GM21619 (cell line): ENCODE measurements at regions not wholly inside any gene's neighbourhood (a gene's known extent, or its start where the extent isn't known, plus 50 kb on each side); places are given as distances from the start of the nearest gene placed in this dataset.

Experiments
- ATAC-seq: cut with Tn5 transposase; IDR thresholded peaks from one replicate; pipeline ENCODE4 v1.9.1; 2021; ENCODE audit not compliant: unreplicated experiment

DNA sequence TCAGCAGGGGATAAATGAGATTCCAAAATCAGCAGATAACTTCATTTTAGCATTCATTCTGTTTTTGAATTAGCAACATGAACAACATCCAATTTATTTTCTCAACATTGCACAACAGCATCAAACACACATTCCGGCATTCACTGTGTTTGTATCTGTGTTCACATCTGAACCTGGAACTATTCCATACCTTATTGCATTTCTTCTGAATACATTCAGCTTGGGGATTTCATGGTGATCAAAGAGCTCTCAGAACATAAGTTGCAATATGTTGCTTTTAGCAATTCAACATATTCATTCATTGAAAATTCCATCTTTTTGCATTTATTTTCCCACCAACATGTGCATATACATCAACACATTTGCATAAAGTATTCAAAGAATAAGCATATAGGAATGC lies 1431.7 kb upstream of the PIK3C3 start:
- ATAC-seq: no peak

DNA sequence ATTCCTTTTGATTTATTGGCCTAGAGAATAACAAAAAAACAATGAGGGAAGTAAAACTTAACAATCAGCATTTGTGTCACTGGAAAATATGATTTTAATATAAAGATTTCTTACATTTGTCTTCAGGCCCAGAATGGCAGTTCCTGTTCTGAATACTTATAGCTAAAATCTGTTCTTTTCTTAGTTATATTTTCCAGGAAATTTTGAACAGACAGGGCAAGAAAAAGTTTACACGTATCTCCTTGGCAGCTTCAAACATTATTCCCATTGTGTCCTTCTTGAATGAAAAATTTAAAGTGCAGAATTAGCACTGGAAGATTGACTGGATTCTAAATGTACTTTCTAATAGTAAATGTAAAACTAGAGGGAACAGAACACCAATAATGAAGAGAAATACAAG lies 1454.0 kb upstream of the PIK3C3 start:
- ATAC-seq: no peak

DNA sequence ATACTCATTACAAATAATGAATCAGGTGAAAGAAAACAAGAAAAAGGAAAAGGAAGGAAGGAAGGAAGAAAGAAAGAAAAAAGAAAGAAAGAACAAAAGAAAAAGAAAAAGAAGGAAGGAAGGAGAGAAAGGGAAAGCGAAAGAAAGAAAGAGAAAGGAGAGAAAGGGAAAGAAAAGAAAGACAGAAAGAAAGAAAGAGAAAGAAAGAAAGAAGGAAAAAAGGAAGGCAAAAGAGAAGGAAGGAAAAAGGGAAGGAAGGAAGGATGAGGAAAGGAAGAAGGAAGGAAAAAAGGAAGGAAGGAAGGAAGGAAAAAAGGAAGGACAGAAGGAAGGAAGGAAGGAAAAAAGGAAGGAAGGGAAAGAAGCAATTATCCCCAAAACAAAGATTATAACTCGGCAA lies 1460.4 kb upstream of the PIK3C3 start:
- no peak for ATAC-seq

DNA sequence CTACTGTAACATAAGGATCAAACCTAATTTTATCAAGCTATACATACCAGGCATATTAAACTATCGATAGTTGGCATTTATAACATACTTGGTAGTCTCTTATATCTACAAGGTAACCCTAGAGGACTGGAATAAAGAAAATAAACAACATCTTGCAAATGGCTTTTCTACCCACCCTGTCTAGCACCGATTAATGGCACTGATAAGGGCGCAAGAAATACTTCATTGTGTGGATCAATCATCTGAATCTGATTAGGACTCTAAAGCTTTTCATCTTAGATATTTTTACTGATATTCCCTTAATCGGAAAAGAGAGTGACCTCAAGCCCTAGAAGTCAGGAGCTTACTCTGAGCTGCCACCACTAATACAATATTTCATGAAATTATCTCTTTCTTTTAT lies 1461.7 kb upstream of the PIK3C3 start:
- no peak for ATAC-seq

DNA sequence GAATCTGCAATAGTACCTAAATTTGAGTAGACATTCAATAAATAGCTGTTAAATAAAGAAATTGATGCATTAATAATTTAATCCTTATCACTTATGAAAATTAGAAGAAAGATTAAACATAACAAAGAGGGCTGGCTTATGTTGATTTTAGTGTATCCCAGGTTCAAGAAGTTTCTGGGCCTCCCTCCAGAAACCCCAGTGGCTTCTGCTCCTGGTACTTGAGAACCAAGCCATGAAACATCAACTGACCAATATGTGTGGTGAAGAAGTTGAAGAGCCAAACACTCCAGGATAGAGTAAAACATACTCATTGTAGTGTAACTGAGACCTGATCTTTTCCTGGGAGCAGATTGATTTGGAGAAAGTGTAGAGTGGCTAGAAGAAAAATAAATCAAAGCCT lies 1465.7 kb upstream of the PIK3C3 start:
- ATAC-seq: no peak

DNA sequence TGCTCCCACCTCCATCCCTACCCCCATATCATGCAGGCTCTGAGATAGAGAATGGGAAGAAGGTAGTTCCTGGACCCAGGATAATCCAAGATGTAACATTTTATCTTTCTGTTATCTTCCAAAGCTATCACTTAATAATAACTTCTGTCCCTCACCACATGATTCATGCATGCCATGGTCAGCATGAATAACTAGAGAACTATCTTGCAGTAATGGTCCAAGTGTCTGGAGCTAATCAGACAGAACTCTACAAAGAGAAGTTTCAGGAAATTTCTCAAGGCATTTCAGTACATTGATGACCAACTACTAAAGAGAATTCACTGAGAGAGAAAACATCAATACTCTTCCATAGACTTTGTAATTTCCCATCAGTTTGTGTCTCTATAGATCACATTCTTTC lies 1469.7 kb upstream of the PIK3C3 start:
- no peak for ATAC-seq

DNA sequence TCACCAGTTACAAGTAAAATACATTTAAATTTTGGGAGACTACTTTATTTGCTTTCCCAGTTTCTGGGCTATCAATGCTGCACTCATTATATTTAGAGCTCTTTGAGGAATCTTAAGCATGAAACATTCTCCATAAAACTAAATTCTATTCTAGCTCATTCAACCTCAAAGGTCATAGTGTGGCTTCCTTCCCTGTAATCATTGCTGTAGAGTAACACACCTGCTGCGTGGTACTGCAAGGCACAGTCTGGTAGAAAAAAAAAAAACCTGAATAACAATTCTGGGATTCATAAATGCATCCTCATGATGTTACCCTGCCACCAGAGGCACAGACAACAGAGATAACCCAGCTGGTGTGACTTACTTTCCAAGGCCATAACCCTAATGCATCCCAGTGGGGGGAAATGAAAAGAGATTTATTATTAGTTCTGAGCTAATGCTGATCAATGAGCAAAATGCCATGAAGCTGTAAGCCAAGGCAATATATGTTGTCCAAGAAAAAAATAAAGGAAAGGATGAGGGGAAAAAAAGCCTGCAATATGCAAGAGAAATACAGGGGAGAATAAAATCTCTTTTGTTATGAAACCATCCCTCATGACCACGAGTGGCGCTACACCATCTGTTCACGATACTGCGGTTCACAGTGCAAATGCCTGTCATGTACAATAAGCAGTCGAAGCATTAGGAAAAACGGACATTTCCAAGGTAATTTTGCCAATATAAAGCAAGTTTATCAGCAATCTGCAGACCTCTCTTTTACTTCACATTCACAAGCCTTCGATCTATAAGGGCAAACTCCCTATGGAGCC lies 1481.6 kb upstream of the PIK3C3 start:
- no peak for ATAC-seq

DNA sequence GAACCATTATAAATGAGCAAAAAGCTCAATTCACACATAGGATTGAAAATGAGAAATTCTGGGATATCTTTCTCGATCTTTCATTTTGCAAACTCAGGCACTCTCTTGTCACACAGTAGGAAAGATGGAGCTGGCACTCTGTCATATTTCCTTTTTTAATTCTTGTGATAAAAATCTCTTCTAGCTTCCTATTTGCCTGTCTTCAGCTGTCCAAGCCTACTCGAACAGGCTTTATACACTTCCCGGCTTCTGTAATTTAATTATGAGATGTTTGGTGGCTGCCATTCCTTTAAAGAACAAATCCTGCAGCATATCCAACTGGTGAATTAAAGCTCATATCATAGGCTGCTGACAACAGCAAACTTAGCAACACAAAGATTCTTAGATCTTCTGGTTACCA lies 1484.3 kb upstream of the PIK3C3 start:
- no peak for ATAC-seq

DNA sequence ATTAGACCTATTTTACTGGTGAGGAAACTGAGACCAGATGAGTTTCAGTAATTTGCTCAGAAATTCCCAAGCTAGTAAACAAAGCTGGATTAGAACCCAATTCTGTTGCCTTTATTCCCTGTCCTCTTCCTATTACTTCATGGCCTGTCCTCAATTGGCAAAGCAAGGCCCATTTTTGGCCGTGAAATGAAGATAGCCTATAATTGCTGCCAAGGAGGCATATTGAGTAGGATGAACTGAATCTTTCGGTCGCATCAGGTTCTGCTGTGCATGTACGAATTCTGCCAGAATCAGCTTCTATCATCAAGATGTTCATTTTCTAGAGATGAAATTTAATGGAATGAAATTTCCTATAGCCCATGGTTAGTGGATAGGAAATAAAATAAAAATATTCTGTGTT lies 1485.2 kb upstream of the PIK3C3 start:
- ATAC-seq: no peak

DNA sequence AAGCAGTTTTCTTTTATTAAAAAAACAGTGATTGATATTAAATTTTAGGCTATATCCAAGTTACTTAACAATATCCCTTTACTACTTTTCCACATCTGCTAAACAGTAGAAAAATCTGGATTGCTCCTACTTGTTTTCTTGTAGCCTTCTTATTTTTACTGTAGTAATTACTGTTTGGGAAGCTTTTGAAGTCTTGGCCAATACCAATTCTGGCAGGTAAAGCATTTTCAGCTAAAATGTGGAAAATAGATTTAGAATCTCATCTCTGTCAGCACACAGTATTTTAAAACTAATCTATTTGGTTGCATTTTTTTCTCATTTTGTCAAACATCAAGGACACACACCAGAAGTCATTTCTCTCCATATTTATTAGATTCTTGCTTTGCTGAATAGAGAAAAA lies 1485.7 kb upstream of the PIK3C3 start:
- no peak for ATAC-seq

DNA sequence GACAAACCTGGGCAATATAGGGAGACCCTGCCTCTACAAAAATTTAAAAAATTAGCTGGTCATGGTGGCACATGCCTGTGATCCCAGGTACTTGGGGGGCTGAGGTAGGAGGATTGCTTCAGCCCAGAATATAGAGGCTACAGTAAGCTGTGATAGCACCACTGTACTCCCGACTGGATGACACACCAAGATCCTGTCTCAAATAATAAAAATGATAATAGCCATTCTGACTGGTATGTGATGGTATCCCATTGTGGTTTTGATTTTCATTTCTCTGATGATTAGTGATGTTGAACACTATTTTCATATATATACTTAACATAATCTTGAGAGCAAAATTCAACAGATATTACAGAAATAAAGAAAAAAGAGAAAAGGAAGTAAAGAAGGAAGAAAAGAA lies 1491.0 kb upstream of the PIK3C3 start:
- ATAC-seq: no peak

DNA sequence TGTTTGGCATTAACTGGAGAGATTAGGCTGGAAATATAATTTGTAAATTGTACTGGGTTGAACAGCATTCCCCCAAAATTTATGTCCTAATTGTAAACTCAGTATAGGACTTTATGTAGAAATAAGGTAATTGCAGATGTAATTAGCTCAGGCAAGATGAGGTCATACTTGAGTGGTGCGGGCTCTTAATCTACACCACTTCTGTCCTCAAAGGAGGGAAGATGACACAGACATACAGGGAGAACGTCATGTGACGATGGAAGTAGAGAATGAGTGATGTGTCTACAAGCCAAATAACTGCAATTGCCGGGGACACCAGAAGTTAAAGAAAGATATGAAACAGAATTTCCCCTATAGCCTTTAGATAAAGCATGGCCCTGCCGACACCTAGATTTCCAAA lies 1501.1 kb upstream of the PIK3C3 start:
- no peak for ATAC-seq

DNA sequence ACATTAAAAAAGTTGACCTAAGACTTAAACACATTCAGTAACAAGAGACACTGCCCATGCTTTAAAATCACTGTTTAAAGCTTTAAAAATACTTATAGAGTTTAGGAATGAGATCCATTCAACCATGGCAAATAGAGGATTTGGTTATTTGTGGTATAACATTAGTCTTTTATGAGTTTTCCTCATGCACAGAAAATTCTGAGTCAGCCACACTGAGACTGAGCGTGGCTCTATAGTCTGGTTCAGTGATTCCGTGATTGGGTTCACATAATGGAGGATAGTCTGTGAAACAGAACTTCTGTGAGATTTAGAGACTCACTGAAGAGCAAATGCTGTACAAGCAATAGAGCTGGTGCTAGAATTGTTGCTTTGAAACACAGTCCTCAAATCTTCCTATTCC lies 1502.4 kb upstream of the PIK3C3 start:
- no peak for ATAC-seq

DNA sequence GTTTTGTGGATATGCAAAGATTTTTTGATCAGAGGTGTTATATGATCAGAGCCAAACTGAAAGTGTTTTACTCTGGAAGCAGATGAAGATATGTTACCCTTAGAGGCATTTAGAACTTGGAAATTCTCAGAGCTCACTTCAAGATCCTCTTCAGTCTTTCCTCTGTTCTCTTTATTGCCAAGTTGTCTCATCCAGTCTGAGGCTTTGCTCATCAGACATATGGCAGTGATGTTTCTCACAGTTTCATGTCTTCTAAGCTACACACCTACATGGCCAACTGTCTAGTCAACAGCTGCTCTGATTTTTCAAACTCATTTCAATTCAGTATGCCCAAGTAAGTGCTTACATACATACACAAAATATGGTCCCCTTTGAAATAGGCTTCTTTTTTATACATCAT lies 1504.3 kb upstream of the PIK3C3 start:
- ATAC-seq: no peak

DNA sequence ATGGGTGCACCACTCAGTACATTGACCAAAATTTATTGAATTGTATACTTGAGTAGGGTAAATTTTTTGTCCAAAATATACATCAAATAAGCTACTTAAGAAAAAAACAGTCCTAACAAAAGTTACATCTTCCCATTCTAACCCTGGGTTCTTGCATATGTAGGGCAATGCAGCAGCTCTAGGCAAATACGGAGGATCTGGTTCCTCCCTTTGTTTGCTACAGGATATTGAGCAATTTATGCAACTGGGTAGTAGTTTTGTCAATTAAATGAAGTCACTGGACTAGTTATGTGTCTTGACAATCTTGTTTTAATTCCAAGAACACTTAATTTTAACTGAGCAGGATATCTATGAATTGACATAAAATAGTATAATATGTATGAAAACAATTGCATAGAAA lies 1507.2 kb upstream of the PIK3C3 start:
- no peak for ATAC-seq

DNA sequence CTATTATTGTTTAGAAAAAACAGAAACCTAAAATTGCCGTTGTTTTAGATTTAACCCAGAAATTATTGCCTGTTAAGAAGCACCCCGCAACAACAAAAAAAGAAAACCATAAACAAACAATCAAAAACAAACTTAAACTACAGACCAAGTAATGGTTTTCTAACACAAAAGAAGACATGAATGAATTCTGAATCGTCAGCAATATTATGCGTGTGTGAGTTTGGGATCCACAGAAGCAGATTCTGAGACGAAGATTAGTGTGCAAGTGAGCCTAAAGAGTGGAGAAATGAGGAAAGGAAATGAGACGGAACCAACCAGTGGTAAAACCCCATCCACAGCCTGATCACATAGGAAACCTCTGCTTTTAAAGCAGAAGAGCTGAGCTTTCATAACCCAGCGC lies 1514.9 kb upstream of the PIK3C3 start:
- ATAC-seq: no peak

DNA sequence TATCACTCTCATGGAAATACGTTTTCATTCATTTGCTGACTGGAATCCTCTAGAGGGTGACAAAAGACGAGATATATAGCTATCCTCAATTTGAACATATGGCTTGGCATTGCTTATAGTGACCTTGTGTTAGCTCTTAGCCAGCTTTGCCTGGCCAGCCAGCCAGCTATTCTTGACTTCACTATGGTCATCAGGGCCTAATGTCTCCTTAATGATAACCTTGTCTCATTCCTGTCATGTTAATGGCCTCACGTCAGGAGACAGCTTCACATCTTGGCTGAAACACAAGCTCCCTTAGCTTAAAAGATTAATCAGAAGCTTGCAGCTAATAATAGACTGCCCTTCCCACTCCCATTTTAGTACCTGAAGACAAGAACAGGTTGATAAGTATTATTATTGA lies 1517.5 kb upstream of the PIK3C3 start:
- no peak for ATAC-seq

DNA sequence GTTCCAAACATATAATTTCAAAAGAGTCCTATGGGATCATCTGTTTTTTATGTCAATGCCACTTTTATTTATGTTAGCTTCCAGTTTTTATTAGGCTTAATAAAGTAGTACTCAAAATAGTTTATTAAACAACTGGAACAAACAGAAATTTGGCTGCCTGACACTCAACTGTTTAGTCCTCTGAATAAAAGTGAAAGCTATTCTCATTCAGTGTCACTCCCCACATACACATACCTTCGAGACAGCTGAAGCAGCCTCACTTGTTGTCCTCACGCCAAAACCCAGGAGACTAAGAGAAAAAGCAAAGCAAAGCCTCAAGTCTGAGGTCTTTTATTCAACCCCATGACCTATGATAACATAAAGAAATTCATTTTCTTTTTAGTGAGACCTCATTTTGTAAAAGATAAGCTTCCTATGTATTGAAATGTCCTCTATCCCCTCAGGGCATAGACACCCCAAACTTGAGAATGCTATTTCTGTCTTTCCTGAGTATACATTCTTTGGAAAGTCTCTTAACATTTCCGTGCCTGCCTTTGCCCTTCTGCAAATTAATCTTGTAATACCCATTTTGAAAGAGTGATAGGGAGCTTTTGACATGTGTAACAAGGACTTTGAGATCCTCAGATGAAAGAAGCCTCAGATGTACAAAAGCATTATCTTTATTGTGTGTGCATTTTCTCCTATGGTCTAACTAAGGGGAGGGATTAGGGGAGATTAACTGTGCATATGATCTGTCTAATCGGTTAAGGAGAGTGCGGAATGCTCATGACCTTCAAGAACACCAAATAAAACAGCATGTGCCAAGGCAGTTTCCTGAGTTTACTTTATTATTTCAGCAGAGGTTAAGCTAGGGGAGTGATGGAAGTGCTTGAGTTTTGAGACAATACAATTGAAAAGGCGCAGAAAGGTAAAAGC lies 1523.7 kb upstream of the PIK3C3 start:
- no peak for ATAC-seq

DNA sequence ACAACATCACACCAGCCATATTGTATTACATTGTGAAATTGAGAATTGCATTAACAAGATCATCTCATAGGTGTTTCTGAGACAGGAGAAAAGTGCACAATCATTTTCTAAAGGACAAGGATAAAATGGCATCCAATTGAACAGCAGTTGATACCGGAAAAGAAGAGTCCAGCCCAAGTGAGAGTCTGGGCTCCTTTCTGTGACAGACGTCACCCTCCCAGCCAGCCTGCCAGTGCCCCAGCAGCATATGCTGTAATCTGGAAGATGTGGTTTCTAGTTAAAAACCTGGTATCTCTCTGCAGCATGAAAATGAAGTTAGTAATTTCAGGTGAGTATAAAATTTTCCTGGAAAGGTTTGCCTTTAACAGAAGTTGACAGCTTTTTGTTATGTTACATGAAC lies 1531.7 kb upstream of the PIK3C3 start:
- no peak for ATAC-seq

DNA sequence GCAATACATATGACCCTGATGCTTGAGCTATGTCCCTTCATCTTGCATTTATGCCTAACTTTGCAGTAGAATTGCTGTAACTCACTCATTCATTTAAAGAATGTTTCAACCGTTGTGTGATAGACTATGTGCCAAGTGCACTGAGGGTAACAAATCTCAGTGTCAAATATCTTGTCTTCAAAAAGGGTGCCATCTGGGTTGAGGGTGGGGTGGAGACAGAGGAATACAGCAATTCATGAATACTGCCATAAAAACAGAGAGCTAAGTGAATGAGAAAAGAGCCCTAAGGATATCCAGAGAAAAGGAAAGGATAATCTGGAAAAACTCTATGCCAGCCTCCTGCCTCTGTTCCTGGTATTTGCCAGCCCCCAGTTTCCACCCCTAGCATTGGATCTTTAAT lies 1534.4 kb upstream of the PIK3C3 start:
- no peak for ATAC-seq

DNA sequence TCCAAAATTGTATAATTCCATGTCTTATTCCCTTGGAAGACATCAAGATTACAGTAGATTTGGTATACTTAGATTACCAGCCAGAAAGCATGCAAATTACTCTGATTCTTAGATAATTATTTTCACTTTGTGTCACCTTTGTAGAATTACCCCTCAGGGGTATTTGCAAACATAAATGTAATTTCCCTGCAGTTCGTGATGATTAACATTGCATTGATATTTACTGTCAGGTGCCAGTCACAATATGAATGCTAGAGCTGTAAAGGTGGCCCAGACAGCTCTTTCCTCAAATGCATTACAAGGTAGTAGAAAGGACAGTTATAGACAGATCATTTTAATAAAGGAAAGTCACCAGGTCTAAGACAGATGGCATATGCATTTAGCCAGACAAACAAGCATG lies 1537.5 kb upstream of the PIK3C3 start:
- no peak for ATAC-seq

DNA sequence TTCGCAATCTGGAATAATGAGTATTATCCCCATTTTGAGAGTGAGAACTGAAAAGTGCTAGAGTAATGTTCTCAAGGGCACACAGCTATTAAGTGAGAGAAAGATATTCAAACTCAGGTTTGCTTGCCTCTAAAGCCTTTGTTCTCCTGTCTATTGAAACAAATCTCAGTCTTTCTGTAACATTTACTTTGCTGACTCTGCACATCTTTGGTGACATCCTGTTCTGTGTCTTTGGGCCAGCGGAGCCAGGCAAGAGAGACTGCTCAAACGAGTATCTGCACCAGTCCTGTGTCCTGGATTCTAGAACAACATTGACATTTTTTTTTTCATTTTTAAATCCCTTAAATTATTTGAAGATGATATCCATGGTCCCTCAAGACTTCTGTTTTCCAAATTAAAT lies 1539.2 kb upstream of the PIK3C3 start:
- ATAC-seq: no peak
